CD14-positive monocyte (primary cell): ENCODE measurements at regions not wholly inside any gene's neighbourhood (a gene's known extent, or its start where the extent isn't known, plus 50 kb on each side); places are given as distances from the start of the nearest gene placed in this dataset.

Source experiments
- DNase-seq, 3 donors: peaks; one replicate each; pipeline ENCODE4 v3.0.0-alpha.2; 2011 to 2022
- H2AFZ ChIP-seq: 2 replicates; pipeline ENCODE4 v1.6.0; 2012; ENCODE audit warnings: mild to moderate bottlenecking, low read depth, low read length, inconsistent platforms; ENCODE audit not compliant: insufficient read depth, poor library complexity, severe bottlenecking
- H3K27ac ChIP-seq, 2 donors: 1 replicate in 1 of 2; 2 replicates in 1 of 2; pipeline ENCODE4 v1.5.1; 2012 to 2013; ENCODE audit warnings: low read length in 2 of 2, control low read depth in 1 of 2, inconsistent platforms in 1 of 2, low read depth in 1 of 2, mild to moderate bottlenecking in 1 of 2
- H3K27me3 ChIP-seq, 2 donors: one replicate each; pipeline versions ENCODE4 v1.6.0 to v1.6.1; 2011 to 2013; ENCODE audit warnings: low read length in 2 of 2; ENCODE audit not compliant: control insufficient read depth in 2 of 2, insufficient read depth in 2 of 2
- H3K36me3 ChIP-seq, 2 donors: replicated peaks in 1 of 2; 1 replicate in 1 of 2; 2 replicates in 1 of 2; pipeline versions ENCODE4 v1.5.1 to v1.6.1; 2012 to 2013; ENCODE audit warnings: low read length in 2 of 2, control low read depth in 1 of 2, inconsistent platforms in 1 of 2, mild to moderate bottlenecking in 1 of 2; ENCODE audit not compliant: insufficient read depth in 2 of 2, control insufficient read depth in 1 of 2
- H3K4me1 ChIP-seq, 2 donors: 1 replicate in 1 of 2; 2 replicates in 1 of 2; pipeline versions ENCODE4 v1.5.1 to v1.6.1; 2012 to 2013; ENCODE audit warnings: low read length in 2 of 2, control low read depth in 1 of 2, inconsistent platforms in 1 of 2, mild to moderate bottlenecking in 1 of 2, moderate library complexity in 1 of 2; ENCODE audit not compliant: insufficient read depth in 2 of 2, control insufficient read depth in 1 of 2
- H3K4me2 ChIP-seq: replicated peaks from 2 replicates; pipeline ENCODE3; 2012; ENCODE audit warnings: low read length, moderate library complexity, mild to moderate bottlenecking; ENCODE audit not compliant: poor library complexity, severe bottlenecking; ENCODE audit errors: extremely low read depth
- H3K4me3 ChIP-seq, 3 experiments: fragments of 200-600 bp in 1 of 3; sonication (generic) in 1 of 3; replicated peaks in 1 of 3; 1 replicate in 2 of 3; 2 replicates in 1 of 3; pipeline ENCODE4 v1.5.1; 2011 to 2013; ENCODE audit warnings: low read length in 3 of 3, mild to moderate bottlenecking in 3 of 3, control low read depth in 2 of 3, low read depth in 2 of 3, inconsistent platforms in 1 of 3, moderate library complexity in 1 of 3
- H3K79me2 ChIP-seq: 2 replicates; pipeline ENCODE4 v1.6.0; 2012; ENCODE audit warnings: mild to moderate bottlenecking, control low read depth, inconsistent platforms, low read length, moderate library complexity; ENCODE audit not compliant: insufficient read depth
- H3K9ac ChIP-seq: 2 replicates; pipeline ENCODE4 v1.6.0; 2017; ENCODE audit warnings: low read length, mild to moderate bottlenecking; ENCODE audit not compliant: insufficient read depth, poor library complexity, severe bottlenecking
- H3K9me3 ChIP-seq, 2 donors: replicated peaks in 1 of 2; 1 replicate in 1 of 2; 2 replicates in 1 of 2; pipeline versions ENCODE4 v1.5.1 to v1.6.1; 2012 to 2013; ENCODE audit warnings: low read length in 2 of 2, control low read depth in 1 of 2; ENCODE audit not compliant: control insufficient read depth in 1 of 2, insufficient read depth in 1 of 2
- H4K20me1 ChIP-seq: 2 replicates; pipeline ENCODE4 v1.6.0; 2012; ENCODE audit warnings: mild to moderate bottlenecking, low read length, control low read depth, moderate library complexity; ENCODE audit not compliant: insufficient read depth
- H3K27ac Mint-ChIP-seq, 7 donors: one replicate each; pipeline ENCODE4 v1.8.0; 2020; ENCODE audit warnings: mild to moderate bottlenecking in 7 of 7, mixed read lengths in 7 of 7, moderate library complexity in 6 of 7, inconsistent platforms in 2 of 7
- H3K27me3 Mint-ChIP-seq, 3 donors: one replicate each; pipeline ENCODE4 v1.8.0; 2021 to 2022; ENCODE audit warnings: low read depth in 3 of 3, mild to moderate bottlenecking in 3 of 3, mixed read lengths in 3 of 3, moderate library complexity in 3 of 3, inconsistent platforms in 1 of 3
- H3K36me3 Mint-ChIP-seq, 2 donors: one replicate each; pipeline ENCODE4 v1.8.0; 2020; ENCODE audit warnings: mixed read lengths in 2 of 2, inconsistent platforms in 1 of 2, mild to moderate bottlenecking in 1 of 2
- H3K4me1 Mint-ChIP-seq: one replicate; pipeline ENCODE4 v1.8.0; 2020; ENCODE audit warnings: mild to moderate bottlenecking, mixed read lengths
- H3K4me3 Mint-ChIP-seq, 2 donors: one replicate each; pipeline ENCODE4 v1.8.0; 2020; ENCODE audit warnings: mild to moderate bottlenecking in 2 of 2, mixed read lengths in 2 of 2, moderate library complexity in 1 of 2
- H3K9me3 Mint-ChIP-seq, 7 donors: one replicate each; pipeline ENCODE4 v1.8.0; 2020 to 2022; ENCODE audit warnings: mixed read lengths in 7 of 7, mild to moderate bottlenecking in 6 of 7, moderate library complexity in 6 of 7, inconsistent platforms in 2 of 7
- WGBS: methylation state at CpG from one replicate; pipeline ENCODE4 v1.1.5; 2013; ENCODE audit warnings: missing lambda C conversion rate; ENCODE audit not compliant: insufficient coverage; 5-methylcytosine and 5-hydroxymethylcytosine counted together
- intact Hi-C, 2 donors: fragments of 100-400 bp; cut with micrococcal nuclease; formaldehyde crosslinking; loops; one replicate each; pipeline versions ENCODE4 v1.15.0 to v1.15.1; 2023
- TF ChIP-seq, protein P1 (sequence below): fragments of 200-600 bp; IDR thresholded peaks from one replicate; pipeline ENCODE4 v1.8.0; 2022; ENCODE audit warnings: antibody characterized with exemption, mild to moderate bottlenecking

DNA sequence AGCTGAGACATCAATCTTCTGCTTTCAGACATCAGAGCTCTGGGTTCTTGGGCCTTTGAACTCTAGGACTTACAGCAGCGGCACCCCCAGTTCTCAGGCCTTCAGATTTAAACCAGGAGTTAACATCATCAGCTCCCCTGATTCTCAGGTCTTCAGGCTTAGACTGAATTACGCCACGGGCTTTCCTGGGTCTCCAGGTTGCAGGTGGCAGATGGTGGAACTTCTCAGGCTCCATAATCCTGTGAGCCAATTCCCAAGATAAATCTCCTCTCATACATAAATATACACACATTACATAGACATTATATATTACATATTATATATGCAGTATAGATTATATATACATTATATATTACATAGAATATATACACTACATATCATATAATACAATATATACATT lies 408.9 kb upstream of the AUTS2 start:
- TF ChIP-seq, protein P1, sequence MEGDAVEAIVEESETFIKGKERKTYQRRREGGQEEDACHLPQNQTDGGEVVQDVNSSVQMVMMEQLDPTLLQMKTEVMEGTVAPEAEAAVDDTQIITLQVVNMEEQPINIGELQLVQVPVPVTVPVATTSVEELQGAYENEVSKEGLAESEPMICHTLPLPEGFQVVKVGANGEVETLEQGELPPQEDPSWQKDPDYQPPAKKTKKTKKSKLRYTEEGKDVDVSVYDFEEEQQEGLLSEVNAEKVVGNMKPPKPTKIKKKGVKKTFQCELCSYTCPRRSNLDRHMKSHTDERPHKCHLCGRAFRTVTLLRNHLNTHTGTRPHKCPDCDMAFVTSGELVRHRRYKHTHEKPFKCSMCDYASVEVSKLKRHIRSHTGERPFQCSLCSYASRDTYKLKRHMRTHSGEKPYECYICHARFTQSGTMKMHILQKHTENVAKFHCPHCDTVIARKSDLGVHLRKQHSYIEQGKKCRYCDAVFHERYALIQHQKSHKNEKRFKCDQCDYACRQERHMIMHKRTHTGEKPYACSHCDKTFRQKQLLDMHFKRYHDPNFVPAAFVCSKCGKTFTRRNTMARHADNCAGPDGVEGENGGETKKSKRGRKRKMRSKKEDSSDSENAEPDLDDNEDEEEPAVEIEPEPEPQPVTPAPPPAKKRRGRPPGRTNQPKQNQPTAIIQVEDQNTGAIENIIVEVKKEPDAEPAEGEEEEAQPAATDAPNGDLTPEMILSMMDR = no peak
- no peaks in the 10 kb centered on the region for H4K20me1 ChIP-seq

DNA sequence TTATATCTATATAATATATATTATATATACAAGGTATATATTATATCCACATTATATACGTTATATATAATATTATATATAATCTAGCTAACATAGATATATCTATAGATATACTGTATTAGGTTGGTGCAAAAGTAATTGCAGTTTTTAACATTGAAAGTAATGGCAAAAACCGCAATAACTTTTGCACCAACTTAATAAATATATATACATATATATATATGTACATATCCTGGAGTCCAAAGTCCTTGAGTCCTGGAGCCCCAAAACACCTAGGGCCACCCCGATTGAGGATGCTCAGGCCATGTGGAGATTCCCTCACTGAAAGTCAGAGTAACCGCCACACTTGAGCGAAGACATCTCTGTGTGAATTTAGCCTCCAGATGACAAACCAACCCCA lies 408.2 kb upstream of the AUTS2 start:
- DNase-seq = no peak
- TF ChIP-seq, protein P1 = no peak
- H3K4me2 ChIP-seq = no peak overlapping the region
- H3K79me2 ChIP-seq = no peaks in the 10 kb centered on the region
- Mint-ChIP-seq H3K9me3 (peaks cover 7 to 18% (median 12%) of the 10 kb centered on the region in 7 donors), H3K4me3 (no peak overlapping the region), H3K27ac (no peak overlapping the region), H3K27me3 (peaks cover 0 to 2% (median 1%) of the 10 kb centered on the region in 3 donors), H3K4me1 (peaks cover 5% of the 10 kb centered on the region), H3K36me3 (no peaks in the 10 kb centered on the region)
- H3K27ac ChIP-seq = no peak overlapping the region
- H3K4me1 ChIP-seq = peaks cover 0 to 3% of the 10 kb centered on the region in 2 donors
- no peak overlapping the region for H3K9ac ChIP-seq
- WGBS = 89% methylated on average over 3 of the region's 5 CpGs
- no peaks in the 10 kb centered on the region for H4K20me1 ChIP-seq
- no peak overlapping the region for H3K4me3 ChIP-seq
- no peaks in the 10 kb centered on the region for H3K27me3 ChIP-seq
- H3K36me3 ChIP-seq = no peaks in the 10 kb centered on the region
- H3K9me3 ChIP-seq = peaks cover 4 to 12% of the 10 kb centered on the region in 2 donors
- intact Hi-C loops = no loop called here
- no peak overlapping the region for H2AFZ ChIP-seq

More for the DNA sequence above, 408.9 kb upstream of the AUTS2 start:
- Histone ChIP-seq H2AFZ (no peak overlapping the region), H3K4me2 (no peak overlapping the region), H3K4me3 (no peak overlapping the region), H3K27me3 (no peaks in the 10 kb centered on the region), H3K27ac (no peak overlapping the region), H3K36me3 (no peaks in the 10 kb centered on the region), H3K9me3 (peaks cover 4 to 12% of the 10 kb centered on the region in 2 donors), H3K79me2 (no peaks in the 10 kb centered on the region), H3K4me1 (peaks cover 0 to 5% of the 10 kb centered on the region in 2 donors), H3K9ac (no peak overlapping the region)
- peaks cover 7 to 15% (median 12%) of the 10 kb centered on the region in 7 donors for H3K9me3 Mint-ChIP-seq
- WGBS = 100% methylated on average over 1 of the region's 3 CpGs
- peaks cover 7% of the 10 kb centered on the region for H3K4me1 Mint-ChIP-seq
- no peak overlapping the region for H3K4me3 Mint-ChIP-seq
- H3K36me3 Mint-ChIP-seq = no peaks in the 10 kb centered on the region
- intact Hi-C loops = no loop called here
- peaks cover 0 to 2% (median 1%) of the 10 kb centered on the region in 3 donors for H3K27me3 Mint-ChIP-seq
- H3K27ac Mint-ChIP-seq = no peak overlapping the region
- no peak for DNase-seq
